ENCODE measurements at regions not wholly inside any gene's neighbourhood (a gene's known extent, or its start where the extent isn't known, plus 50 kb on each side); places are given as distances from the start of the nearest gene placed in this dataset.

DNA sequence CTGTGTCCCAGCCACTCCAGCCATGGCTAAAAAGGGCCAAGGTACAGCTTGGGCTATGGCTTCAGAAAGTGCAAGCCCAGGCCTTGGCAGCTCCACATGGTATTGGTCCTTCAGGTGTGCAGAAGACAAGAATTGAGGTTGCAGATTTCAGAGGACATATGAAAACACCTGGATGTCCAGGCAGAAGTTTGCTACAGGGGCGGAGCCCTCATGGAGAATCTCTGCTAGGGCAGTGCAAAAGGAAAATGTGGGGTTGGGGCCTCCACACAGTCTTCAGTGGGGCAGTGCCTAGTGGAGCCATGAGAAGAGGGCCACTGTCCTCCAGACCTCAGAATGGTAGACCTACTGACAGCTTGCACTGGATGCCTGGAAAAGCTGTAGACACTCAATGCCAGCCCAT is 1074.1 kb downstream of the JRKL start:
- Histone ChIP-seq H2BK15ac (ENCODE audit: low read depth, low read length) (no peak overlapping the region), H3K18ac (ENCODE audit: low read depth, low read length) (no peak overlapping the region), H3K79me1 (ENCODE audit: low read depth in 1 of 2, low read length in 2 of 2) (no peaks in the 10 kb centered on the region), H3K23ac (ENCODE audit: low read depth, low read length) (no peak overlapping the region), H2AFZ (replicated peaks; ENCODE audit: low read length, poor library complexity) (no peak overlapping the region), H3K4me2 (ENCODE audit: low read depth, low read length) (no peak overlapping the region), H2AK5ac (ENCODE audit: low read depth, low read length) (no peak overlapping the region), H3K27me3 (ENCODE audit: control insufficient read depth, insufficient read depth, low read length) (no peaks in the 10 kb centered on the region), H2BK120ac (ENCODE audit: low read depth, low read length) (no peak overlapping the region), H4K8ac (ENCODE audit: low read depth in 2 of 2, low read length in 2 of 2) (no peak overlapping the region), H3K4me3 (ENCODE audit: insufficient read depth, low read depth, low read length) (no peak overlapping the region), H3K56ac (ENCODE audit: extremely low read depth, insufficient read depth, low read length) (no peak overlapping the region), H2AK9ac (replicated peaks; ENCODE audit: low read depth, low read length, poor library complexity) (no peak overlapping the region), H2BK5ac (ENCODE audit: low read depth, low read length, poor library complexity, severe bottlenecking) (no peak overlapping the region), H4K5ac (ENCODE audit: low read depth, low read length) (no peak overlapping the region), H3K14ac (replicated peaks; ENCODE audit: low read depth, low read length) (no peak overlapping the region), H3K36me3 (ENCODE audit: control insufficient read depth, insufficient read depth, low read length) (no peaks in the 10 kb centered on the region), H3K4me1 (ENCODE audit: control insufficient read depth, insufficient read depth, low read length) (no peaks in the 10 kb centered on the region), H3K9me1 (ENCODE audit: insufficient read depth, low read length) (no peaks in the 10 kb centered on the region), H4K20me1 (ENCODE audit: insufficient read depth, low read length) (no peaks in the 10 kb centered on the region), H3K4ac (ENCODE audit: low read depth, low read length) (no peak overlapping the region), H4K91ac (ENCODE audit: insufficient read depth, low read depth, low read length) (no peak overlapping the region), H2BK20ac (ENCODE audit: low read depth, low read length) (no peak overlapping the region), H3K27ac (ENCODE audit: insufficient read depth, low read length) (no peak overlapping the region), H3K9me3 (ENCODE audit: control insufficient read depth, insufficient read depth, low read length) (peaks cover 14% of the 10 kb centered on the region), H3K9ac (ENCODE audit: low read depth, low read length) (no peak overlapping the region)
- DNase-seq (no peak), ATAC-seq (ENCODE audit: low read depth) (no peak)
- no CpG with 5 or more reads among the region's 1 CpG for WGBS, 2 experiments (ENCODE audit: extremely low coverage in 2 of 2, insufficient read length in 1 of 2)
- intact Hi-C loops (cut with micrococcal nuclease) (no loop called here), dilution Hi-C loops (cut with HindIII; ENCODE audit: low sequenced_read_pairs, unreplicated experiment) (no loop called here), in situ Hi-C loops (cut with MboI; ENCODE audit: low sequenced_read_pairs) (no loop called here)
- no TSS peak for BruUV-seq (replicated peaks)
- TF ChIP-seq CHD1 (IDR thresholded peaks at IDR 0.05; ENCODE audit: low read depth, low read length) (no peak), RFX5 (IDR thresholded peaks at IDR 0.05; ENCODE audit: low read depth, low read length) (no peak), BHLHE40 (IDR thresholded peaks at IDR 0.05; ENCODE audit: low read depth, low read length) (no peak), NFE2L2 (IDR thresholded peaks at IDR 0.05; ENCODE audit: low read depth, low read length) (no peak), RCOR1 (IDR thresholded peaks at IDR 0.05; ENCODE audit: insufficient replicate concordance, low read length) (no peak), MXI1 (IDR thresholded peaks at IDR 0.05; ENCODE audit: borderline replicate concordance, low read depth, low read length) (no peak), SMC3 (IDR thresholded peaks at IDR 0.05; ENCODE audit: low read depth, low read length) (no peak)
- TF ChIP-seq, protein P1, sequence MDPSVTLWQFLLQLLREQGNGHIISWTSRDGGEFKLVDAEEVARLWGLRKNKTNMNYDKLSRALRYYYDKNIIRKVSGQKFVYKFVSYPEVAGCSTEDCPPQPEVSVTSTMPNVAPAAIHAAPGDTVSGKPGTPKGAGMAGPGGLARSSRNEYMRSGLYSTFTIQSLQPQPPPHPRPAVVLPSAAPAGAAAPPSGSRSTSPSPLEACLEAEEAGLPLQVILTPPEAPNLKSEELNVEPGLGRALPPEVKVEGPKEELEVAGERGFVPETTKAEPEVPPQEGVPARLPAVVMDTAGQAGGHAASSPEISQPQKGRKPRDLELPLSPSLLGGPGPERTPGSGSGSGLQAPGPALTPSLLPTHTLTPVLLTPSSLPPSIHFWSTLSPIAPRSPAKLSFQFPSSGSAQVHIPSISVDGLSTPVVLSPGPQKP (IDR thresholded peaks at IDR 0.05; ENCODE audit: borderline replicate concordance, low read depth, low read length) = no peak
- CTCF ChIA-PET = no interaction called here
- POLR2A ChIA-PET (ENCODE audit: unreplicated experiment) = no interaction called here

Data from IMR-90 (cell line).